H9 (cell line): ENCODE measurements at regions not wholly inside any gene's neighbourhood (a gene's known extent, or its start where the extent isn't known, plus 50 kb on each side); places are given as distances from the start of the nearest gene placed in this dataset.

Experiments
- DNase-seq: peaks from one replicate; pipeline ENCODE4 v3.0.0-alpha.2; 2017
- H2AFZ ChIP-seq: one replicate; pipeline ENCODE4 v1.6.1; 2013; ENCODE audit warnings: mild to moderate bottlenecking, low read length, control low read depth, moderate library complexity
- H2AK5ac ChIP-seq: 2 replicates; pipeline ENCODE4 v1.6.1; 2013; ENCODE audit warnings: low read length, control low read depth, mixed read lengths; ENCODE audit not compliant: insufficient read length
- H2BK120ac ChIP-seq: one replicate; pipeline ENCODE4 v1.6.1; 2013; ENCODE audit warnings: low read depth, mild to moderate bottlenecking, low read length, control low read depth, inconsistent platforms; ENCODE audit not compliant: poor library complexity, severe bottlenecking
- H2BK12ac ChIP-seq: 2 replicates; pipeline ENCODE4 v1.6.1; 2013; ENCODE audit warnings: low read length, control low read depth, mixed read lengths, low read depth; ENCODE audit not compliant: insufficient read length
- H2BK15ac ChIP-seq: 2 replicates; pipeline ENCODE4 v1.6.1; 2013; ENCODE audit warnings: low read depth, low read length, control low read depth
- H2BK20ac ChIP-seq: one replicate; pipeline ENCODE4 v1.6.1; 2013; ENCODE audit warnings: low read depth, mild to moderate bottlenecking, low read length, control low read depth, inconsistent platforms; ENCODE audit not compliant: poor library complexity, severe bottlenecking
- H2BK5ac ChIP-seq: 2 replicates; pipeline ENCODE4 v1.6.1; 2013; ENCODE audit warnings: low read length, control low read depth, mixed read lengths; ENCODE audit not compliant: insufficient read length
- H3K14ac ChIP-seq: 2 replicates; pipeline ENCODE4 v1.6.1; 2013; ENCODE audit warnings: low read length, control low read depth; ENCODE audit not compliant: insufficient read depth
- H3K18ac ChIP-seq: 2 replicates; pipeline ENCODE4 v1.6.1; 2013; ENCODE audit warnings: low read depth, mild to moderate bottlenecking, mixed read lengths, low read length, control low read depth; ENCODE audit not compliant: insufficient read length
- H3K23ac ChIP-seq: 2 replicates; pipeline ENCODE4 v1.6.1; 2013; ENCODE audit warnings: low read length, control low read depth, mixed read lengths, low read depth; ENCODE audit not compliant: insufficient read length
- H3K23me2 ChIP-seq: 2 replicates; pipeline ENCODE4 v1.6.1; 2013; ENCODE audit warnings: low read depth, mild to moderate bottlenecking, mixed read lengths, low read length, control low read depth; ENCODE audit not compliant: insufficient read length, poor library complexity, severe bottlenecking
- H3K27ac ChIP-seq: 2 replicates; pipeline ENCODE4 v1.5.1; 2013; ENCODE audit warnings: low read length, control low read depth, mixed read lengths, low read depth; ENCODE audit not compliant: insufficient read length
- H3K27me3 ChIP-seq: 2 replicates; pipeline ENCODE4 v1.6.1; 2013; ENCODE audit warnings: low read length, control low read depth, inconsistent platforms; ENCODE audit not compliant: insufficient read depth
- H3K4ac ChIP-seq: 2 replicates; pipeline ENCODE4 v1.6.1; 2013; ENCODE audit warnings: low read depth, mild to moderate bottlenecking, control low read depth, inconsistent platforms, low read length, moderate library complexity
- H3K4me1 ChIP-seq: 2 replicates; pipeline ENCODE4 v1.6.1; 2013; ENCODE audit warnings: low read length, control low read depth, inconsistent platforms; ENCODE audit not compliant: insufficient read depth
- H3K4me2 ChIP-seq: 2 replicates; pipeline ENCODE4 v1.6.1; 2013; ENCODE audit warnings: low read length, control low read depth, mixed read lengths; ENCODE audit not compliant: insufficient read length, insufficient read depth
- H3K56ac ChIP-seq: 2 replicates; pipeline ENCODE4 v1.6.1; 2013; ENCODE audit warnings: low read depth, mild to moderate bottlenecking, mixed read lengths, low read length, control low read depth; ENCODE audit not compliant: insufficient read length
- H3K79me1 ChIP-seq: 2 replicates; pipeline ENCODE4 v1.6.1; 2013; ENCODE audit warnings: low read depth, mild to moderate bottlenecking, moderate library complexity, low read length, control low read depth, inconsistent platforms; ENCODE audit not compliant: insufficient read depth, poor library complexity, severe bottlenecking
- H3K79me2 ChIP-seq: 2 replicates; pipeline ENCODE4 v1.6.1; 2013; ENCODE audit warnings: low read length, control low read depth, inconsistent platforms; ENCODE audit not compliant: insufficient read depth
- H3K9ac ChIP-seq: 2 replicates; pipeline ENCODE4 v1.6.1; 2013; ENCODE audit warnings: low read length, control low read depth, mixed read lengths; ENCODE audit not compliant: insufficient read length; ENCODE audit errors: extremely low read depth
- H3K9me3 ChIP-seq: one replicate; pipeline ENCODE4 v1.6.1; 2013; ENCODE audit warnings: low read depth, low read length, inconsistent platforms; ENCODE audit not compliant: control insufficient read depth
- H3T11ph ChIP-seq: one replicate; pipeline ENCODE4 v1.6.1; 2013; ENCODE audit warnings: mild to moderate bottlenecking, low read length, control low read depth, inconsistent platforms
- H4K20me1 ChIP-seq: one replicate; pipeline ENCODE4 v1.6.1; 2013; ENCODE audit not compliant: control insufficient read depth, insufficient read length, insufficient read depth
- H4K5ac ChIP-seq: 2 replicates; pipeline ENCODE4 v1.6.1; 2013; ENCODE audit warnings: low read depth, mild to moderate bottlenecking, mixed read lengths, low read length, control low read depth; ENCODE audit not compliant: insufficient read length
- H4K8ac ChIP-seq: replicated peaks from 2 replicates; pipeline ENCODE4 v1.6.1; 2013; ENCODE audit warnings: low read length, control low read depth, mixed read lengths, low read depth; ENCODE audit not compliant: insufficient read length
- H4K91ac ChIP-seq: 2 replicates; pipeline ENCODE4 v1.6.1; 2013; ENCODE audit warnings: low read depth, mild to moderate bottlenecking, moderate library complexity, mixed read lengths, low read length, control low read depth; ENCODE audit not compliant: insufficient read length
- H3K27ac Mint-ChIP-seq, 3 experiments: 2 replicates in 2 of 3; 3 replicates in 1 of 3; pipeline ENCODE4 v1.8.0; 2020 to 2021; ENCODE audit warnings: mixed read lengths in 3 of 3, mild to moderate bottlenecking in 1 of 3, moderate library complexity in 1 of 3
- H3K27me3 Mint-ChIP-seq: 2 replicates; pipeline ENCODE4 v1.8.0; 2021; ENCODE audit warnings: low read depth, mild to moderate bottlenecking, moderate library complexity, mixed read lengths
- H3K36me3 Mint-ChIP-seq, 3 experiments: 2 replicates in 2 of 3; 3 replicates in 1 of 3; pipeline ENCODE4 v1.8.0; 2020 to 2021; ENCODE audit warnings: low read depth in 3 of 3, mixed read lengths in 3 of 3; ENCODE audit not compliant: insufficient read depth in 1 of 3
- H3K4me1 Mint-ChIP-seq, 2 experiments: 2 replicates each; pipeline ENCODE4 v1.8.0; 2020; ENCODE audit warnings: mixed read lengths in 2 of 2
- H3K4me3 Mint-ChIP-seq, 2 experiments: 2 replicates in 1 of 2; 3 replicates in 1 of 2; pipeline ENCODE4 v1.8.0; 2020 to 2021; ENCODE audit warnings: mild to moderate bottlenecking in 2 of 2, mixed read lengths in 2 of 2, moderate library complexity in 1 of 2
- H3K9me3 Mint-ChIP-seq, 2 experiments: 2 replicates in 1 of 2; 3 replicates in 1 of 2; pipeline ENCODE4 v1.8.0; 2020; ENCODE audit warnings: mild to moderate bottlenecking in 2 of 2, mixed read lengths in 2 of 2, moderate library complexity in 1 of 2
- WGBS: extraction: QIAGEN DNeasy Blood & Tissue Kit; methylation state at CpG from one replicate; pipeline ENCODE4 v1.1.7; 2013; ENCODE audit warnings: missing lambda C conversion rate, low lambda C conversion rate, mixed read lengths; ENCODE audit not compliant: insufficient read length; ENCODE audit errors: extremely low coverage; 5-methylcytosine and 5-hydroxymethylcytosine counted together
- TF ChIP-seq, protein P1 (sequence below): fragments of 200-600 bp; sonication (generic); conservative IDR thresholded peaks from 3 replicates; pipeline ENCODE4 v1.8.0; 2021; ENCODE audit warnings: antibody characterized with exemption, mild to moderate bottlenecking

DNA sequence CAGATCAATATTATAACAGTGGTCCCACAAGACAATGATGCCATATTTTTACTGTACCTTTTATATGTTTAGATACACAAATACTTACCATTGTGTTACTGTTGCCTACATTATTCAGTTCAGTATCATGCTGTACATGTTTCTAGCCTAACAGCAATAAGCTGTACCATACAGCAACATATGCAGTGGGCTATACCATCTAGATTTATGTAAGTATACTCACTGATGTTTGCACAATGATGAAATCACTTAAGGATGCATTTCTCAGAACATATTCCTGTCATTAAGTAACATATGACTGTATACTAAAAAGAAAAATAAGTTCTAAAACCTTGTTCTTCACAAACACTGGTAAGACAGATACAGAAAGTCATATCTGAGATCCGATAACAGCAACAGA, 468.6 kb upstream of the SEMA3A start:
- H3K23me2 ChIP-seq, result no peaks in the 10 kb centered on the region

More for the DNA sequence above, 468.6 kb upstream of the SEMA3A start:
- Histone ChIP-seq H2BK5ac (no peak overlapping the region), H3T11ph (no peak overlapping the region), H3K4me2 (no peak overlapping the region), H2BK20ac (no peak overlapping the region), H2BK120ac (no peak overlapping the region), H3K14ac (no peak overlapping the region), H3K56ac (no peak overlapping the region), H4K91ac (no peak overlapping the region), H3K9me3 (no peaks in the 10 kb centered on the region), H3K27me3 (no peaks in the 10 kb centered on the region), H3K4ac (no peak overlapping the region), H2AFZ (no peak overlapping the region), H4K5ac (no peak overlapping the region), H3K18ac (no peak overlapping the region), H2BK15ac (no peak overlapping the region), H3K27ac (no peak overlapping the region), H4K20me1 (no peaks in the 10 kb centered on the region), H4K8ac (no peak overlapping the region), H2AK5ac (no peak overlapping the region), H3K79me2 (no peaks in the 10 kb centered on the region), H2BK12ac (no peak overlapping the region), H3K4me1 (peaks cover 4% of the 10 kb centered on the region; the same call in 1 of the 2 replicates), H3K23ac (no peak overlapping the region), H3K9ac (no peak overlapping the region), H3K79me1 (no peaks in the 10 kb centered on the region)
- no peaks in the 10 kb centered on the region for H3K36me3 Mint-ChIP-seq
- TF ChIP-seq, protein P1, sequence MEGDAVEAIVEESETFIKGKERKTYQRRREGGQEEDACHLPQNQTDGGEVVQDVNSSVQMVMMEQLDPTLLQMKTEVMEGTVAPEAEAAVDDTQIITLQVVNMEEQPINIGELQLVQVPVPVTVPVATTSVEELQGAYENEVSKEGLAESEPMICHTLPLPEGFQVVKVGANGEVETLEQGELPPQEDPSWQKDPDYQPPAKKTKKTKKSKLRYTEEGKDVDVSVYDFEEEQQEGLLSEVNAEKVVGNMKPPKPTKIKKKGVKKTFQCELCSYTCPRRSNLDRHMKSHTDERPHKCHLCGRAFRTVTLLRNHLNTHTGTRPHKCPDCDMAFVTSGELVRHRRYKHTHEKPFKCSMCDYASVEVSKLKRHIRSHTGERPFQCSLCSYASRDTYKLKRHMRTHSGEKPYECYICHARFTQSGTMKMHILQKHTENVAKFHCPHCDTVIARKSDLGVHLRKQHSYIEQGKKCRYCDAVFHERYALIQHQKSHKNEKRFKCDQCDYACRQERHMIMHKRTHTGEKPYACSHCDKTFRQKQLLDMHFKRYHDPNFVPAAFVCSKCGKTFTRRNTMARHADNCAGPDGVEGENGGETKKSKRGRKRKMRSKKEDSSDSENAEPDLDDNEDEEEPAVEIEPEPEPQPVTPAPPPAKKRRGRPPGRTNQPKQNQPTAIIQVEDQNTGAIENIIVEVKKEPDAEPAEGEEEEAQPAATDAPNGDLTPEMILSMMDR, result no peak
- no peaks in the 10 kb centered on the region for H3K27me3 Mint-ChIP-seq
- H3K9me3 Mint-ChIP-seq, result no peaks in the 10 kb centered on the region
- H3K27ac Mint-ChIP-seq, result no peak overlapping the region
- H3K4me3 Mint-ChIP-seq, result no peak overlapping the region
- no peak for DNase-seq
- WGBS, result no CpG with 5 or more reads among the region's 1 CpG
- H3K4me1 Mint-ChIP-seq, result peaks cover 15 to 16% of the 10 kb centered on the region in 2 experiments
